OCI-LY7 (cell line): ENCODE measurements at regions not wholly inside any gene's neighbourhood (a gene's known extent, or its start where the extent isn't known, plus 50 kb on each side); places are given as distances from the start of the nearest gene placed in this dataset.

ENCODE experiments used
- BruUV-seq: library from RNA; stranded (reverse); fragments of 400-500 nt; replicated peaks from 2 replicates; lab custom pipeline; 2021; lab: Mats Ljungman, UMichigan
- CTCF ChIA-PET: fragments of 300-600 bp; sonication (Branson Sonifier 250); formaldehyde crosslinking; loops from one replicate; lab custom pipeline; 2022; ENCODE audit warnings: antibody characterized with exemption; ENCODE audit not compliant: unreplicated experiment; lab: Charles Lee
- POLR2A ChIA-PET: fragments of 300-600 bp; sonication (Branson Sonifier 250); formaldehyde crosslinking; loops from one replicate; lab custom pipeline; 2022; ENCODE audit warnings: antibody characterized with exemption; lab: Charles Lee
- DNase-seq: peaks from one replicate; pipeline ENCODE4 v3.0.0-alpha.2; 2015; ENCODE audit warnings: low spot score
- H2AFZ ChIP-seq: fragments of 200-600 bp; sonication (generic), shearing (Covaris generic); 2 replicates; pipeline ENCODE4 v1.6.1; 2014; ENCODE audit warnings: mild to moderate bottlenecking, antibody characterized with exemption, low read length, moderate library complexity
- H3K27ac ChIP-seq: fragments of 200-600 bp; sonication (generic); 2 replicates; pipeline ENCODE4 v1.5.1; 2014; ENCODE audit warnings: mixed run types, low read depth, mild to moderate bottlenecking, moderate library complexity, low read length, inconsistent platforms; ENCODE audit not compliant: poor library complexity, severe bottlenecking
- H3K36me3 ChIP-seq: fragments of 200-600 bp; sonication (generic); 2 replicates; pipeline ENCODE4 v1.6.1; 2014; ENCODE audit warnings: mild to moderate bottlenecking, antibody characterized with exemption, low read length, moderate library complexity, mixed read lengths; ENCODE audit not compliant: insufficient read depth
- H3K4me1 ChIP-seq: fragments of 200-600 bp; sonication (generic); 2 replicates; pipeline ENCODE4 v1.5.1; 2014; ENCODE audit warnings: mild to moderate bottlenecking, low read length; ENCODE audit not compliant: insufficient read depth, poor library complexity, severe bottlenecking
- H3K4me2 ChIP-seq: fragments of 200-600 bp; sonication (generic); 2 replicates; pipeline ENCODE4 v1.6.1; 2014; ENCODE audit warnings: mild to moderate bottlenecking, low read length
- H3K4me3 ChIP-seq: fragments of 200-600 bp; sonication (generic); 2 replicates; pipeline ENCODE4 v1.5.1; 2014; ENCODE audit warnings: mild to moderate bottlenecking, low read depth, low read length; ENCODE audit not compliant: poor library complexity, severe bottlenecking
- H3K79me2 ChIP-seq: fragments of 200-600 bp; sonication (generic); 2 replicates; pipeline ENCODE4 v1.6.1; 2016; ENCODE audit warnings: low read depth, mild to moderate bottlenecking, low read length, moderate library complexity, mixed read lengths; ENCODE audit not compliant: insufficient read depth
- H3K9me2 ChIP-seq: fragments of 200-600 bp; sonication (generic); 2 replicates; pipeline ENCODE4 v1.6.1; 2016; ENCODE audit warnings: mild to moderate bottlenecking, low read length, mixed read lengths; ENCODE audit not compliant: insufficient read depth
- H3K9me3 ChIP-seq: fragments of 200-600 bp; sonication (generic); 2 replicates; pipeline ENCODE4 v1.6.1; 2014; ENCODE audit warnings: mild to moderate bottlenecking, mixed run types, low read length, mixed read lengths
- H4K20me1 ChIP-seq: fragments of 200-600 bp; sonication (generic); 2 replicates; pipeline ENCODE4 v1.6.1; 2014; ENCODE audit warnings: mild to moderate bottlenecking, antibody characterized with exemption, low read length, moderate library complexity, mixed read lengths; ENCODE audit not compliant: insufficient read depth
- EZH2phosphoT487 ChIP-seq: fragments of 200-600 bp; sonication (generic); IDR thresholded peaks from 2 replicates; pipeline ENCODE4 v1.6.1; 2018; ENCODE audit warnings: low read depth, borderline replicate concordance, mild to moderate bottlenecking, mixed run types, antibody characterized with exemption, low read length, moderate library complexity, mixed read lengths
- intact Hi-C: fragments of 100-400 bp; cut with micrococcal nuclease; formaldehyde crosslinking; loops from one replicate; pipeline ENCODE4 v1.10.0; 2022; ENCODE audit not compliant: unreplicated experiment
- TF ChIP-seq, protein P1 (sequence below): fragments of 200-600 bp; sonication (generic); conservative IDR thresholded peaks from 2 replicates; pipeline ENCODE4 v1.5.1; 2014; ENCODE audit warnings: mild to moderate bottlenecking, antibody characterized with exemption, low read length, moderate library complexity, mixed read lengths

DNA sequence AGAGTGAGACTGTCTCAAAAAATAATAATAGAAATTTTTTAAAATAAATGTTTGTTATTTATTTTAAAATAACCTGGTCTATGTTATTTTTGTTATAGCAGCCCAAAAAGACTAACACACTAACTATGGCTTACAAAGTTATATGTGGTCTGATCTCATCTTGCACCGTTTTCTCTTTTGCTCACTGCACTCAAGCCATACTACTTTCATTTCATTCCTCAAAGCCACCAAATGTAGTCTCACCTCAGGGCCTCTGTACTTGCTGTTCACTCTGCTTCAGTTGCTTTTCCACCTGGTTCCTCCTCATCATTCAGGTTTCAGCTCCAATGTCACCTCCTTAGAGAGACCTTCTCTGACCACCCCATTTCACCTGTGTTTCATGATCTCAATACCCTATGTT lies 55.2 kb upstream of the MDM1 start:
- no peaks in the 10 kb centered on the region for H3K9me3 ChIP-seq
- intact Hi-C loops = no loop called here
- no peaks in the 10 kb centered on the region for H4K20me1 ChIP-seq
- BruUV-seq = no TSS peak
- ChIA-PET POLR2A (no interaction called here), CTCF (no interaction called here)
- H3K4me2 ChIP-seq = no peak overlapping the region
- no peaks in the 10 kb centered on the region for H3K79me2 ChIP-seq
- no peak for DNase-seq
- H3K4me1 ChIP-seq = no peaks in the 10 kb centered on the region
- H3K9me2 ChIP-seq = no peaks in the 10 kb centered on the region
- H3K27ac ChIP-seq = no peak overlapping the region
- no peak overlapping the region for H3K4me3 ChIP-seq
- H2AFZ ChIP-seq = no peak overlapping the region
- no peak for TF ChIP-seq EZH2phosphoT487
- TF ChIP-seq, protein P1, sequence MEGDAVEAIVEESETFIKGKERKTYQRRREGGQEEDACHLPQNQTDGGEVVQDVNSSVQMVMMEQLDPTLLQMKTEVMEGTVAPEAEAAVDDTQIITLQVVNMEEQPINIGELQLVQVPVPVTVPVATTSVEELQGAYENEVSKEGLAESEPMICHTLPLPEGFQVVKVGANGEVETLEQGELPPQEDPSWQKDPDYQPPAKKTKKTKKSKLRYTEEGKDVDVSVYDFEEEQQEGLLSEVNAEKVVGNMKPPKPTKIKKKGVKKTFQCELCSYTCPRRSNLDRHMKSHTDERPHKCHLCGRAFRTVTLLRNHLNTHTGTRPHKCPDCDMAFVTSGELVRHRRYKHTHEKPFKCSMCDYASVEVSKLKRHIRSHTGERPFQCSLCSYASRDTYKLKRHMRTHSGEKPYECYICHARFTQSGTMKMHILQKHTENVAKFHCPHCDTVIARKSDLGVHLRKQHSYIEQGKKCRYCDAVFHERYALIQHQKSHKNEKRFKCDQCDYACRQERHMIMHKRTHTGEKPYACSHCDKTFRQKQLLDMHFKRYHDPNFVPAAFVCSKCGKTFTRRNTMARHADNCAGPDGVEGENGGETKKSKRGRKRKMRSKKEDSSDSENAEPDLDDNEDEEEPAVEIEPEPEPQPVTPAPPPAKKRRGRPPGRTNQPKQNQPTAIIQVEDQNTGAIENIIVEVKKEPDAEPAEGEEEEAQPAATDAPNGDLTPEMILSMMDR = no peak
- no peaks in the 10 kb centered on the region for H3K36me3 ChIP-seq

DNA sequence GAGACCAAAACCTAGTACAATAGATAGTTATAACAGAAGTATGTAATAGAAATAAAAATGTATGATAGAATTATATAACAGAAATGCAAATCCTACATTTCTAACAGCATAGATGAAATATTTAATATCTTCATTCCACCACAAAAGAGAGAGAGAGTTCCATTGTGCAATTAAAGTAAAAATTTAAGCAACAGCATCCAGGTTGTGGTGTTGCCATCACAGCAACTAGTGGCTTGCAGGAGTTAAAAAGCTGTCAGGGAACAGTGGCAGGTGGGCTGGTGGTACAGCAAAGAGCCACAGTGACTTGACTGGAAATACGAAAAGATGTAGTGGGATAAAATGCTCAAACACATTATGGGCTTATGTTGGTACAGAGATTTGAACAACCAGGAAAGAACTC lies 57.1 kb upstream of the MDM1 start:
- Histone ChIP-seq H3K36me3 (no peaks in the 10 kb centered on the region), H3K27ac (no peak overlapping the region), H2AFZ (no peak overlapping the region), H3K9me2 (no peaks in the 10 kb centered on the region), H3K79me2 (no peaks in the 10 kb centered on the region), H4K20me1 (no peaks in the 10 kb centered on the region), H3K4me1 (no peaks in the 10 kb centered on the region), H3K4me2 (no peak overlapping the region), H3K4me3 (no peak overlapping the region), H3K9me3 (no peaks in the 10 kb centered on the region)
- DNase-seq = no peak
- POLR2A ChIA-PET = no interaction called here
- BruUV-seq = no TSS peak
- intact Hi-C loops = no loop called here
- TF ChIP-seq, protein P1 = no peak
- no peak for TF ChIP-seq EZH2phosphoT487
- CTCF ChIA-PET = no interaction called here

DNA sequence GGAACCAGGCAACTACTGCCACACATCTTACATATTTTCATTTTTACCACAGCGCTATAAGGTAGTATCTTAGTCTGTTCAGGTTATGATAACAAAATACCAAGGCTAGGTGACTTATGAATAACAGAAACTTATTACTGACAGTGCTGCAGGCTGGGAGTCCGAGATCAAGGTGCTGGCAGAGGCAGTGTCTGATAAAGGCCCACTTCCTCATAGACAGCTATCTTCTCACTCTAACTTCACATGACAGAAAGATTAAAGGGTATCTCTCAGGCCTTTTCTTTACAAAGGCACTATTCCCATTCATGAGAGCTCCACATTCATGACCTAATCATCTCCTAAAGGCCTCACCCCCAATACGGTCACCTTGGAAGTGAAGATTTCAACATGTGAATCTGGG lies 59.8 kb upstream of the MDM1 start:
- TF ChIP-seq, protein P1 = no peak
- TF ChIP-seq EZH2phosphoT487 = no peak
- CTCF ChIA-PET = no interaction called here
- H3K79me2 ChIP-seq = no peaks in the 10 kb centered on the region
- intact Hi-C loops = no loop called here
- no peak overlapping the region for H3K4me2 ChIP-seq
- no peak overlapping the region for H3K27ac ChIP-seq
- DNase-seq = no peak
- H3K36me3 ChIP-seq = no peaks in the 10 kb centered on the region
- H3K4me1 ChIP-seq = no peaks in the 10 kb centered on the region
- POLR2A ChIA-PET = no interaction called here
- no peak overlapping the region for H3K4me3 ChIP-seq
- no peaks in the 10 kb centered on the region for H3K9me2 ChIP-seq
- no TSS peak for BruUV-seq
- H2AFZ ChIP-seq = no peak overlapping the region
- H4K20me1 ChIP-seq = no peaks in the 10 kb centered on the region
- no peaks in the 10 kb centered on the region for H3K9me3 ChIP-seq
